Large intestine (tissue), 3 donors: ENCODE measurements at regions not wholly inside any gene's neighbourhood (a gene's known extent, or its start where the extent isn't known, plus 50 kb on each side); places are given as distances from the start of the nearest gene placed in this dataset.

Source experiments
- DNase-seq, 2 donors: peaks; one replicate each; pipeline versions ENCODE4 v3.0.0 to v3.0.0-alpha.2; 2013
- H3K27ac ChIP-seq: one replicate; pipeline ENCODE4 v1.5.1; 2013; ENCODE audit warnings: low read length
- H3K27me3 ChIP-seq: 2 replicates; pipeline ENCODE4 v1.6.1; 2013; ENCODE audit warnings: low read length; ENCODE audit not compliant: control insufficient read depth, insufficient read depth
- H3K36me3 ChIP-seq: 2 replicates; pipeline ENCODE4 v1.6.1; 2013; ENCODE audit warnings: low read length; ENCODE audit not compliant: control insufficient read depth, insufficient read depth
- H3K4me1 ChIP-seq: one replicate; pipeline ENCODE4 v1.6.1; 2013; ENCODE audit warnings: low read length; ENCODE audit not compliant: control insufficient read depth, insufficient read depth
- H3K4me3 ChIP-seq: one replicate; pipeline ENCODE4 v1.5.1; 2013; ENCODE audit warnings: low read length
- H3K9me3 ChIP-seq: one replicate; pipeline ENCODE4 v1.6.1; 2013; ENCODE audit warnings: mild to moderate bottlenecking, low read depth, low read length, moderate library complexity; ENCODE audit not compliant: control insufficient read depth
- WGBS: methylation state at CpG from one replicate; pipeline ENCODE4 v1.1.5; 2013; ENCODE audit warnings: low lambda C conversion rate; ENCODE audit not compliant: insufficient coverage; 5-methylcytosine and 5-hydroxymethylcytosine counted together

DNA sequence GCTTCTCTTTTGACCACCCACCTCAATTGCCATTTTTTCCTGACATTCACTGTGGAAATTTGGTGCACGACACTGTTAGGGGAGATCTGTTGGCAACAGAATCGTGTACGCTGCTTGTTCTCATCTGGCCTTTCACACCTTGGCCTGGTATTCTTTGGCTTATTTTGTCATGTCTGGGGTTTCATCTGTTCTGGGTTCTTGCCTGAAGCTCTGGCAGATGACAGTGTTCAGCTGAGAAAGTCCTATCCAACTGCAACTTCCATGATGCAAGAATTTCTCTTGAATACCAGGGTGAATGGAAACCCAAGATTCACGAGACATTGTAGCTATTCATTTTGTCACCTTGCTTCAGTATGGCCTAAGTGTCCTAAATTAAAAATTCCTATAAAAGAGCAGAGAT lies 82.6 kb upstream of the CELF2 start:
- Histone ChIP-seq H3K4me1 (no peaks in the 10 kb centered on the region), H3K27ac (no peak overlapping the region), H3K9me3 (no peaks in the 10 kb centered on the region), H3K4me3 (no peak overlapping the region), H3K27me3 (no peaks in the 10 kb centered on the region), H3K36me3 (no peaks in the 10 kb centered on the region)
- WGBS = no CpG with 5 or more reads among the region's 4 CpGs
- DNase-seq = no peak

DNA sequence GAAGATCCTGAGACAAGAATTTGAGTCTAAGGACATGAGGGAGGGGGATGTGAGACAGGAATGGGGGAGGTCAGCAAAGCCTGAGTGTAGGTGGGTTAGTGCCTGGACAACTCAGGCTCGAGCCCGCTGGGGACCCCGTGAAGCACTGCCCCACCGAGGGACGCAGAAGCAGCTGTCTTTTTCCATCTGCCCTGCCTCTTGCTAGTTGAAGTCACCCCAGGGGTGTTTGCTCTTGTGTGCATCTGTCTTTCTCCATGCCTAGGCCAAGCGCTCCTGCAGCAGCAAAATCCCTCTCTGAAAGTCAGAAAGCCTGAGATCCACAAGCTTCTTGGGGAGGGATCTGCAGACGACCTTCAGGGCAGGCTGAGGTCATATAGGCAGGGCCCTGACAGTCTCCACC lies 79.0 kb upstream of the CELF2 start:
- no CpG with 5 or more reads among the region's 7 CpGs for WGBS
- no peak overlapping the region for H3K27ac ChIP-seq
- H3K9me3 ChIP-seq = no peaks in the 10 kb centered on the region
- H3K27me3 ChIP-seq = no peaks in the 10 kb centered on the region
- no peak for DNase-seq
- H3K4me1 ChIP-seq = no peaks in the 10 kb centered on the region
- no peaks in the 10 kb centered on the region for H3K36me3 ChIP-seq
- no peak overlapping the region for H3K4me3 ChIP-seq

DNA sequence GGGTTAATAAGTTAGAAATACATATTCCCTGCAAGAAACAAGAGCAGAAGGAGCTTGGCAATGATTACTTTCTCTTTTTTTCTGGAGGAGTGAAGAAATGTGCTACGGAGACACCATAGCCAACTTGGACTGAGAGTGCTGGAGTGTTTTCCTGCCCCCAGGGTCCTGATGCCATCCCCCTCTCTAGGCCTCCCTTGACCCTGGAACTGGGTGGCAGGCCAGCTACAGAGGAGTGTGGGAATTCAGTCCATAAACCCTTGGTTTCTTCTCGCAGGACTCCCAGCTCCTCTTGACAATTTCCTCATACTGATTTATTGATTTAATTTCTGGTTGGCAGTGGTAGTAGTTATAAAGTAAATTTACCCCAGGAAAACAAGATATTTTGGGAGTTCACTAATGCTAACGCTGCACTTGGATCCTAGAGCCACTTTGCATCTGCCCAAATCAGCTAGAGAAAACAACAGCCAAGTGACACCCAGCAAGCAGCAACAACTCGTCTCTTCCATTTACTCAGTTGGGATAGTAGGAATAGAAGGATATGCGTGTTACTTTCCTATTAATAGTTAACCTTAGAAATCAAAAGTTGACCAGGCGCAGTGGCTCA lies 76.4 kb upstream of the CELF2 start:
- no peak overlapping the region for H3K4me3 ChIP-seq
- H3K27me3 ChIP-seq = no peaks in the 10 kb centered on the region
- H3K9me3 ChIP-seq = peaks cover 5% of the 10 kb centered on the region
- DNase-seq = no peak
- no peaks in the 10 kb centered on the region for H3K4me1 ChIP-seq
- WGBS = 100% methylated on average over 1 of the region's 6 CpGs
- no peak overlapping the region for H3K27ac ChIP-seq
- no peaks in the 10 kb centered on the region for H3K36me3 ChIP-seq

DNA sequence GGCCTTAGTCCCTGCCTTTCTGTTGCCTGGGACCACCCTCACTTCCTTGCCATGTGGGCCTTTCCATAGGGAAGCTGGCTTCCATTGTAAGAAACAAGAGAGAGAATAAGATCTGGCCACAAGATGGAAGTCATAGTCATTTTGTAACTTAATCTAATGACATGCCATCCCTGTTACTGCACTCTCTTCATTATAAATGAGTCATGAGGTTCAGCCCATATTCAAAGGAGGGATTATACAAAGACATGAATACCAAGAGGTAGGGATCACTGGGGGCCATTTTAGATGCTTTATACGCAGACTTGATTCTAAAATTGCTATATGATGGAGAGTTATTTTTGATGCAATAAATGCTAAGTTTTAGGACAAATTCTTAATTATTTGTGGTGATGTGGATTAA lies 75.2 kb upstream of the CELF2 start:
- no peaks in the 10 kb centered on the region for H3K27me3 ChIP-seq
- no CpG with 5 or more reads among the region's 1 CpG for WGBS
- H3K9me3 ChIP-seq = peaks cover 5% of the 10 kb centered on the region
- no peak for DNase-seq
- H3K36me3 ChIP-seq = no peaks in the 10 kb centered on the region
- H3K4me1 ChIP-seq = no peaks in the 10 kb centered on the region
- H3K27ac ChIP-seq = no peak overlapping the region
- no peak overlapping the region for H3K4me3 ChIP-seq

- H3K4me1 ChIP-seq = no peaks in the 10 kb centered on the region
- peaks cover 5% of the 10 kb centered on the region for H3K9me3 ChIP-seq
- no peak overlapping the region for H3K4me3 ChIP-seq
- no peaks in the 10 kb centered on the region for H3K36me3 ChIP-seq
- WGBS = no CpG with 5 or more reads among the region's 1 CpG
- no peak overlapping the region for H3K27ac ChIP-seq
- H3K27me3 ChIP-seq = no peaks in the 10 kb centered on the region
- DNase-seq = no peak
Measured at GRCh38 chr10:10946081-10946480, 71.6 kb upstream of the CELF2 start.

- no peaks in the 10 kb centered on the region for H3K36me3 ChIP-seq
- no peak for DNase-seq
- 92% methylated on average over 2 of the region's 4 CpGs for WGBS
- no peaks in the 10 kb centered on the region for H3K27me3 ChIP-seq
- no peak overlapping the region for H3K4me3 ChIP-seq
- no peaks in the 10 kb centered on the region for H3K4me1 ChIP-seq
- H3K27ac ChIP-seq = no peak overlapping the region
- peaks cover 5% of the 10 kb centered on the region for H3K9me3 ChIP-seq
Measured at GRCh38 chr10:10946801-10947200, 70.9 kb upstream of the CELF2 start.

- Histone ChIP-seq H3K27me3 (no peaks in the 10 kb centered on the region), H3K36me3 (no peaks in the 10 kb centered on the region), H3K27ac (no peak overlapping the region), H3K4me3 (no peak overlapping the region), H3K4me1 (no peaks in the 10 kb centered on the region), H3K9me3 (no peaks in the 10 kb centered on the region)
- no peak for DNase-seq
- no CpG with 5 or more reads among the region's 7 CpGs for WGBS
Measured at GRCh38 chr10:10951675-10952074, 66.0 kb upstream of the CELF2 start.

DNA sequence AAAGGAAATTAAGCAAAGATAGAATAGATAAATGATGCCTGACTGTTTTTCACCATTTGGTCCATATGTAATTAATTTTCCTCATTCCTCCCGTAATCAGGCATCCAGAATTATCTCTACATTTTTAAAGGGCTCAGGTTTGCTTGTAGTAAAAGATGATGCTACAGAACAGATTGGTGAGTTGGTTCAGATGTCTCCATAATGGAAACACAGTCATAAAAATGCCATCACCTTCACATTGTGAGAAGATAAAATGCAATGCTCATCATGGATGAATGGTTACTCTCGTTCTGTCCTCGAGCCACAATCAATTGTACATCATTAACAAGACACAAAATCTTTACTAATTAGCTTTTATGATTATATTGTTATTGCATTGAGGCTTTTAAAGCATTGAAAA lies 64.9 kb upstream of the CELF2 start:
- Histone ChIP-seq H3K27me3 (no peaks in the 10 kb centered on the region), H3K27ac (no peak overlapping the region), H3K4me3 (no peak overlapping the region), H3K4me1 (no peaks in the 10 kb centered on the region), H3K36me3 (no peaks in the 10 kb centered on the region), H3K9me3 (no peaks in the 10 kb centered on the region)
- WGBS = 75% methylated on average over 2 of the region's 3 CpGs
- no peak for DNase-seq

- H3K9me3 ChIP-seq = no peaks in the 10 kb centered on the region
- H3K4me3 ChIP-seq = no peak overlapping the region
- H3K27me3 ChIP-seq = no peaks in the 10 kb centered on the region
- no peak for DNase-seq
- H3K27ac ChIP-seq = no peak overlapping the region
- no peaks in the 10 kb centered on the region for H3K36me3 ChIP-seq
- WGBS = 100% methylated on average over 1 of the region's 11 CpGs
- no peaks in the 10 kb centered on the region for H3K4me1 ChIP-seq
Measured at GRCh38 chr10:10956681-10957542, 60.8 kb upstream of the CELF2 start.

DNA sequence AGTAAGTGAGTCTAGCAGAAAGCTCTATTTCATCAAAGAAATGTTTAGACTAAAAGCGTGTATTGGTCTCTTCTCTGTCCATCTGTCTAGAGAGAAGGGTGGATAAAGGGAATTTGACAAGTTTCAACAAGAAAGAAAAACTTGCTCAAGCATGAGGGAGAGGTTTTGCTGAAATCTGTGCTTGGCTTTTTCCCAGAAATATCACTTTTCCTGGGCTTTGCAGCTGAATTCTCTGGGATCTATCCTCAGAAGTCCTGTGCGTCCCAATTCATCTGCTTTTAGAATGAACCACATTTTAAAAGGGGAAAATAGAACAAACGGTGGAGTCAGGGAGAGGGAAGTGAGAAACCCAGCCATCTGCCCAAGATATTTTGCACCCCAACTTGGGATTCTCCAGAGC lies 59.6 kb upstream of the CELF2 start:
- Histone ChIP-seq H3K9me3 (no peaks in the 10 kb centered on the region), H3K27me3 (no peaks in the 10 kb centered on the region), H3K36me3 (no peaks in the 10 kb centered on the region), H3K27ac (no peak overlapping the region), H3K4me3 (no peak overlapping the region), H3K4me1 (no peaks in the 10 kb centered on the region)
- DNase-seq = no peak
- no CpG with 5 or more reads among the region's 3 CpGs for WGBS

DNA sequence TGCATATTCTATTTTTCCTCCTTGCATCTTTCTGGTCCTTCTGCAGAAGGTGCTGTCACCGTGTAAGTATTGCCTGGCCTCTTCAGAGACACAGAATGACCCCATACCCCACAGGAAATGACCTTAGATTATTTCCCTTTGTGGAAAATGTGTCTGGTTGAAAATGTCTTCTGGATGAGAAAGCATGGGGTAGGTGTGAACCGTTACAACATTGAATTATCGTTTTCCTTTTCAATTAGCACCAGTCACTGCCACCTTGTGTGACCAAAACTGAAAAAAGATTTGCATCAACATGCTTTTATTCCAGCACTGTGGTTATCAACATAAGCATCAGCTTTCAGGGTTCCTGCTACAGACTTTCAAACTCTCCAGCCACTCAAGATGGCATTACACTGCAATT lies 58.0 kb upstream of the CELF2 start:
- Histone ChIP-seq H3K9me3 (no peaks in the 10 kb centered on the region), H3K4me3 (no peak overlapping the region), H3K27me3 (no peaks in the 10 kb centered on the region), H3K36me3 (no peaks in the 10 kb centered on the region), H3K27ac (no peak overlapping the region), H3K4me1 (no peaks in the 10 kb centered on the region)
- no peak for DNase-seq
- WGBS = no CpG with 5 or more reads among the region's 3 CpGs
